Trophoblast cell (in vitro differentiated cells and primary cell): ENCODE measurements at regions not wholly inside any gene's neighbourhood (a gene's known extent, or its start where the extent isn't known, plus 50 kb on each side); places are given as distances from the start of the nearest gene placed in this dataset.

Experiments
- DNase-seq, 2 donors: peaks; one replicate each; pipeline ENCODE4 v3.0.0-alpha.2; 2016
- H2AFZ ChIP-seq: 2 replicates; pipeline ENCODE4 v1.6.1; 2013; ENCODE audit warnings: low read length, moderate library complexity, mild to moderate bottlenecking; ENCODE audit not compliant: insufficient read depth, poor library complexity
- H2AK5ac ChIP-seq: 2 replicates; pipeline ENCODE4 v1.6.1; 2013; ENCODE audit warnings: mild to moderate bottlenecking, low read length
- H2BK120ac ChIP-seq: 2 replicates; pipeline ENCODE4 v1.6.1; 2013; ENCODE audit warnings: low read length, mild to moderate bottlenecking, moderate library complexity; ENCODE audit not compliant: insufficient read depth, poor library complexity
- H2BK12ac ChIP-seq: 2 replicates; pipeline ENCODE4 v1.6.1; 2013; ENCODE audit warnings: mild to moderate bottlenecking, low read length, moderate library complexity
- H2BK5ac ChIP-seq: 2 replicates; pipeline ENCODE4 v1.6.1; 2013; ENCODE audit warnings: low read length, low read depth, moderate library complexity, mild to moderate bottlenecking; ENCODE audit not compliant: poor library complexity
- H3K14ac ChIP-seq: 2 replicates; pipeline ENCODE4 v1.6.1; 2013; ENCODE audit warnings: mild to moderate bottlenecking, low read length
- H3K18ac ChIP-seq: 2 replicates; pipeline ENCODE4 v1.6.1; 2013; ENCODE audit warnings: mild to moderate bottlenecking, low read length
- H3K23ac ChIP-seq: 2 replicates; pipeline ENCODE4 v1.6.1; 2013; ENCODE audit warnings: low read length
- H3K27ac ChIP-seq: 2 replicates; pipeline ENCODE4 v1.5.1; 2013; ENCODE audit warnings: low read depth, mild to moderate bottlenecking, inconsistent platforms, low read length, moderate library complexity
- H3K27me3 ChIP-seq: 2 replicates; pipeline ENCODE4 v1.6.1; 2013; ENCODE audit warnings: inconsistent platforms, mild to moderate bottlenecking, low read length, moderate library complexity; ENCODE audit not compliant: insufficient read depth
- H3K36me3 ChIP-seq, 2 experiments: 1 replicate in 1 of 2; 2 replicates in 1 of 2; pipeline ENCODE4 v1.6.1; 2013; ENCODE audit warnings: low read length in 2 of 2, mild to moderate bottlenecking in 2 of 2, moderate library complexity in 1 of 2; ENCODE audit not compliant: insufficient read depth in 2 of 2, control insufficient read depth in 1 of 2
- H3K4ac ChIP-seq: 2 replicates; pipeline ENCODE4 v1.6.1; 2013; ENCODE audit warnings: low read depth, mild to moderate bottlenecking, low read length, moderate library complexity
- H3K4me1 ChIP-seq, 2 experiments: 1 replicate in 1 of 2; 2 replicates in 1 of 2; pipeline ENCODE4 v1.6.1; 2013; ENCODE audit warnings: low read length in 2 of 2, mild to moderate bottlenecking in 2 of 2, moderate library complexity in 1 of 2; ENCODE audit not compliant: insufficient read depth in 2 of 2, control insufficient read depth in 1 of 2
- H3K4me2 ChIP-seq: 2 replicates; pipeline ENCODE4 v1.6.1; 2013; ENCODE audit warnings: inconsistent platforms, mild to moderate bottlenecking, low read length, moderate library complexity
- H3K4me3 ChIP-seq: 2 replicates; pipeline ENCODE4 v1.5.1; 2013; ENCODE audit warnings: mild to moderate bottlenecking, low read depth, low read length, inconsistent platforms
- H3K79me1 ChIP-seq: one replicate; pipeline ENCODE4 v1.6.1; 2013; ENCODE audit warnings: low read length
- H3K79me2 ChIP-seq: 2 replicates; pipeline ENCODE4 v1.6.1; 2013; ENCODE audit warnings: low read length, mild to moderate bottlenecking; ENCODE audit not compliant: control insufficient read depth, insufficient read depth, poor library complexity
- H3K9ac ChIP-seq: 2 replicates; pipeline ENCODE4 v1.6.1; 2013; ENCODE audit warnings: mild to moderate bottlenecking, low read length
- H3K9me3 ChIP-seq: 2 replicates; pipeline ENCODE4 v1.6.1; 2013; ENCODE audit warnings: low read depth, mild to moderate bottlenecking, control low read depth, inconsistent platforms, low read length; ENCODE audit not compliant: insufficient read depth
- H4K12ac ChIP-seq: 2 replicates; pipeline ENCODE4 v1.6.1; 2013; ENCODE audit warnings: low read depth, mild to moderate bottlenecking, low read length, moderate library complexity
- H4K8ac ChIP-seq: 2 replicates; pipeline ENCODE4 v1.6.1; 2013; ENCODE audit warnings: low read depth, mild to moderate bottlenecking, low read length, moderate library complexity
- H4K91ac ChIP-seq: one replicate; pipeline ENCODE4 v1.6.1; 2013; ENCODE audit warnings: low read depth, mild to moderate bottlenecking, low read length, moderate library complexity
- WGBS: extraction: QIAGEN DNeasy Blood & Tissue Kit; methylation state at CpG from one replicate; pipeline ENCODE4 v1.1.7; 2013; ENCODE audit warnings: missing lambda C conversion rate; ENCODE audit not compliant: insufficient read length, insufficient coverage; ENCODE audit errors: extremely low coverage; 5-methylcytosine and 5-hydroxymethylcytosine counted together

DNA sequence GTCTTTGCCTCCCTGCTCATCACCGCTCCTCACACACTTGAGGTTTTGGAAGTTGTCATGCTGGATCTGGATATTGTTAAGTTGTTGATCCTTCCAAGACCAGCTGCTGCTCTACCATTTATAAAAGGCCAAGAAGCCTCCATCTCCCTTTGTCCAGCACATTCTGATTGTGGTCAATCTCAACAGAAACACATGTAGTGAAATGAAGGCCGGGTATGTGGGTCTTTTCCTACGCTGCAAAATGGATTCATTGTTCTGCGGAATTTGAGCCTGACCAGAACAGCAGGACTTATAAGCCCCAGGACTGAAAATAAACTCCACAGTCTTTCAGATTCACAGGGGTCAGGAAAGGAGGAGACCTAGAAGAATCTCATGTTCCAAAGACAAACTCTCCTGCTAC lies 238.4 kb downstream of the CMPK2 start:
- H3K18ac ChIP-seq: no peak overlapping the region
- no peak overlapping the region for H3K4me3 ChIP-seq
- no peak overlapping the region for H3K27ac ChIP-seq

GRCh38 chr2:6630209-6630608 lies 235.5 kb downstream of the CMPK2 start:
- Histone ChIP-seq H3K14ac (no peak overlapping the region), H2AK5ac (no peak overlapping the region), H3K4me2 (no peak overlapping the region), H4K8ac (no peak overlapping the region), H4K12ac (no peak overlapping the region), H3K9me3 (no peaks in the 10 kb centered on the region), H3K27me3 (no peaks in the 10 kb centered on the region), H3K36me3 (no peaks in the 10 kb centered on the region), H4K91ac (no peak overlapping the region), H3K18ac (no peak overlapping the region), H3K27ac (no peak overlapping the region), H3K4ac (no peak overlapping the region), H2BK120ac (no peak overlapping the region), H3K23ac (no peak overlapping the region), H2BK5ac (no peak overlapping the region), H3K4me3 (no peak overlapping the region), H3K9ac (no peak overlapping the region), H3K79me1 (no peaks in the 10 kb centered on the region), H3K79me2 (no peaks in the 10 kb centered on the region), H2BK12ac (no peak overlapping the region), H2AFZ (no peak overlapping the region), H3K4me1 (no peaks in the 10 kb centered on the region)
- no peak for DNase-seq
- WGBS: no CpG with 5 or more reads among the region's 3 CpGs

More for the DNA sequence above, 238.4 kb downstream of the CMPK2 start:
- H3K9me3 ChIP-seq: no peaks in the 10 kb centered on the region
- H3K36me3 ChIP-seq: no peaks in the 10 kb centered on the region
- H2BK120ac ChIP-seq: no peak overlapping the region
- no peaks in the 10 kb centered on the region for H3K79me1 ChIP-seq
- H4K12ac ChIP-seq: no peak overlapping the region
- H3K23ac ChIP-seq: peak overlapping the region; percentile 66
- WGBS: no CpG with 5 or more reads among the region's 4 CpGs
- no peak overlapping the region for H4K91ac ChIP-seq
- no peaks in the 10 kb centered on the region for H3K4me1 ChIP-seq
- H3K4ac ChIP-seq: no peak overlapping the region
- no peak overlapping the region for H2BK12ac ChIP-seq
- no peak overlapping the region for H2BK5ac ChIP-seq
- H3K4me2 ChIP-seq: no peak overlapping the region
- no peaks in the 10 kb centered on the region for H3K79me2 ChIP-seq
- H2AFZ ChIP-seq: no peak overlapping the region
- H3K14ac ChIP-seq: no peak overlapping the region
- peak overlapping the region; percentile 33 for H3K9ac ChIP-seq
- H3K27me3 ChIP-seq: no peaks in the 10 kb centered on the region
- DNase-seq: no peak
- no peak overlapping the region for H2AK5ac ChIP-seq
- H4K8ac ChIP-seq: no peak overlapping the region

GRCh38 chr2:6635296-6635695 lies 230.4 kb downstream of the CMPK2 start:
- H3K79me2 ChIP-seq: no peaks in the 10 kb centered on the region
- H2AK5ac ChIP-seq: no peak overlapping the region
- no peaks in the 10 kb centered on the region for H3K36me3 ChIP-seq
- WGBS: no CpG with 5 or more reads among the region's 1 CpG
- H2BK12ac ChIP-seq: no peak overlapping the region
- H3K27ac ChIP-seq: no peak overlapping the region
- no peaks in the 10 kb centered on the region for H3K79me1 ChIP-seq
- H3K27me3 ChIP-seq: no peaks in the 10 kb centered on the region
- H4K12ac ChIP-seq: no peak overlapping the region
- no peak overlapping the region for H2BK5ac ChIP-seq
- H3K18ac ChIP-seq: no peak overlapping the region
- H3K9ac ChIP-seq: no peak overlapping the region
- no peak overlapping the region for H4K8ac ChIP-seq
- H3K4me3 ChIP-seq: no peak overlapping the region
- H3K4me1 ChIP-seq: no peaks in the 10 kb centered on the region
- no peaks in the 10 kb centered on the region for H3K9me3 ChIP-seq
- H2AFZ ChIP-seq: no peak overlapping the region
- no peak overlapping the region for H3K4me2 ChIP-seq
- no peak overlapping the region for H4K91ac ChIP-seq
- no peak overlapping the region for H3K23ac ChIP-seq
- DNase-seq: no peak
- no peak overlapping the region for H2BK120ac ChIP-seq
- no peak overlapping the region for H3K14ac ChIP-seq
- no peak overlapping the region for H3K4ac ChIP-seq

- Histone ChIP-seq H3K4me2 (no peak overlapping the region), H2AFZ (no peak overlapping the region)
- no CpG with 5 or more reads among the region's 2 CpGs for WGBS
These were observed 228.4 kb downstream of the CMPK2 start for GRCh38 chr2:6637330-6637729.

More at GRCh38 chr2:6637330-6637729, 228.4 kb downstream of the CMPK2 start:
- Histone ChIP-seq H3K14ac (no peak overlapping the region), H2AK5ac (no peak overlapping the region), H3K9me3 (no peaks in the 10 kb centered on the region), H2BK12ac (no peak overlapping the region), H3K79me1 (no peaks in the 10 kb centered on the region), H3K9ac (no peak overlapping the region), H3K23ac (no peak overlapping the region), H3K4ac (no peak overlapping the region), H3K27ac (no peak overlapping the region), H4K8ac (no peak overlapping the region), H4K91ac (no peak overlapping the region), H3K27me3 (no peaks in the 10 kb centered on the region), H4K12ac (no peak overlapping the region), H2BK5ac (no peak overlapping the region), H2BK120ac (no peak overlapping the region), H3K18ac (no peak overlapping the region), H3K4me1 (no peaks in the 10 kb centered on the region), H3K79me2 (no peaks in the 10 kb centered on the region), H3K36me3 (no peaks in the 10 kb centered on the region), H3K4me3 (no peak overlapping the region)
- no peak for DNase-seq
